ENCODE measurements at regions not wholly inside any gene's neighbourhood (a gene's known extent, or its start where the extent isn't known, plus 50 kb on each side); places are given as distances from the start of the nearest gene placed in this dataset.

GRCh38 chr9:81035171-81035570 lies 654.2 kb downstream of the TLE1 start:
- Mint-ChIP-seq H3K4me3 (no peak overlapping the region), H3K4me1 (peaks cover 9% of the 10 kb centered on the region), H3K9me3 (no peaks in the 10 kb centered on the region), H3K36me3 (ENCODE audit: low read depth) (no peaks in the 10 kb centered on the region), H3K27ac (no peak overlapping the region), H3K27me3 (ENCODE audit: low read depth) (no peaks in the 10 kb centered on the region)
- no peak for TF ChIP-seq CTCF (IDR thresholded peaks at IDR 0.05; ENCODE audit: unreplicated experiment in 3 of 3)

- TF ChIP-seq CTCF (IDR thresholded peaks at IDR 0.05; ENCODE audit: unreplicated experiment in 3 of 3): no peak
- no peaks in the 10 kb centered on the region for H3K9me3 Mint-ChIP-seq
These were observed 656.5 kb downstream of the TLE1 start for GRCh38 chr9:81032831-81033230.

GRCh38 chr9:81032030-81032572 lies 657.2 kb downstream of the TLE1 start:
- Mint-ChIP-seq H3K36me3 (ENCODE audit: low read depth) (no peaks in the 10 kb centered on the region), H3K27ac (peak overlapping the region in 2 of 3 experiments; percentile 50 to 60), H3K4me1 (peaks cover 9% of the 10 kb centered on the region), H3K4me3 (no peak overlapping the region), H3K9me3 (no peaks in the 10 kb centered on the region), H3K27me3 (ENCODE audit: low read depth) (no peaks in the 10 kb centered on the region)
- no peak for TF ChIP-seq CTCF (IDR thresholded peaks at IDR 0.05; ENCODE audit: unreplicated experiment in 3 of 3)

More at GRCh38 chr9:81032831-81033230, 656.5 kb downstream of the TLE1 start:
- Mint-ChIP-seq H3K4me3 (no peak overlapping the region), H3K4me1 (peaks cover 9% of the 10 kb centered on the region), H3K27me3 (ENCODE audit: low read depth) (no peaks in the 10 kb centered on the region), H3K27ac (peak overlapping the region in 2 of 3 experiments; percentile 16 to 60), H3K36me3 (ENCODE audit: low read depth) (no peaks in the 10 kb centered on the region)

GRCh38 chr9:81031422-81032029 lies 657.8 kb downstream of the TLE1 start:
- H3K4me1 Mint-ChIP-seq: peaks cover 9% of the 10 kb centered on the region
- no peak for TF ChIP-seq CTCF (IDR thresholded peaks at IDR 0.05; ENCODE audit: unreplicated experiment in 3 of 3)
- H3K9me3 Mint-ChIP-seq: no peaks in the 10 kb centered on the region

GRCh38 chr9:81030027-81030426 lies 659.3 kb downstream of the TLE1 start:
- no peak for TF ChIP-seq CTCF (IDR thresholded peaks at IDR 0.05; ENCODE audit: unreplicated experiment in 3 of 3)
- no peaks in the 10 kb centered on the region for H3K9me3 Mint-ChIP-seq
- no peak overlapping the region for H3K4me3 Mint-ChIP-seq
- no peaks in the 10 kb centered on the region for H3K27me3 Mint-ChIP-seq (ENCODE audit: low read depth)
- H3K4me1 Mint-ChIP-seq: peaks cover 6% of the 10 kb centered on the region
- no peaks in the 10 kb centered on the region for H3K36me3 Mint-ChIP-seq (ENCODE audit: low read depth)
- H3K27ac Mint-ChIP-seq: no peak overlapping the region

More at GRCh38 chr9:81031422-81032029, 657.8 kb downstream of the TLE1 start:
- H3K27ac Mint-ChIP-seq: peak overlapping the region in 2 of 3 experiments; percentile 38 to 50
- H3K36me3 Mint-ChIP-seq (ENCODE audit: low read depth): no peaks in the 10 kb centered on the region
- no peaks in the 10 kb centered on the region for H3K27me3 Mint-ChIP-seq (ENCODE audit: low read depth)
- no peak overlapping the region for H3K4me3 Mint-ChIP-seq

- Mint-ChIP-seq H3K27me3 (ENCODE audit: low read depth) (no peaks in the 10 kb centered on the region), H3K9me3 (no peaks in the 10 kb centered on the region), H3K4me3 (no peak overlapping the region), H3K27ac (no peak overlapping the region), H3K4me1 (peaks cover 5% of the 10 kb centered on the region), H3K36me3 (ENCODE audit: low read depth) (no peaks in the 10 kb centered on the region)
- no peak for TF ChIP-seq CTCF (IDR thresholded peaks at IDR 0.05; ENCODE audit: unreplicated experiment in 3 of 3)
These were observed 660.8 kb downstream of the TLE1 start for GRCh38 chr9:81028504-81028903.
